ENCODE measurements at regions not wholly inside any gene's neighbourhood (a gene's known extent, or its start where the extent isn't known, plus 50 kb on each side); places are given as distances from the start of the nearest gene placed in this dataset.
"Not testable (repeated sequence)": the region's sequence is repeated elsewhere in the genome, so short reads cannot be mapped to it uniquely, and the experiment has no call there.

- no peaks in the 10 kb centered on the region for H3K36me3 ChIP-seq (replicated peaks in 1 of 2; ENCODE audit: control extremely low read depth in 1 of 2, control insufficient read depth in 1 of 2, extremely low read depth in 1 of 2, insufficient read depth in 2 of 2, low read length in 1 of 2)
- Mint-ChIP-seq H3K4me1 (peaks cover 54% of the 10 kb centered on the region), H3K9me3 (ENCODE audit: insufficient read depth) (no peaks in the 10 kb centered on the region), H3K4me3 (peak overlapping the region; percentile 26), H3K27ac (no peak overlapping the region), H3K27me3 (peaks cover under 1% of the 10 kb centered on the region)
- H3K9me3 ChIP-seq (ENCODE audit: control extremely low read depth in 1 of 3, control insufficient read depth in 2 of 3, insufficient read depth in 1 of 3, low read length in 2 of 3) = peaks cover 0 to 40% (median 0%) of the 10 kb centered on the region in 3 donors
- H3K4me3 ChIP-seq (ENCODE audit: control extremely low read depth in 1 of 5, extremely low read depth in 1 of 5, insufficient read depth in 1 of 5, low read depth in 2 of 5, low read length in 4 of 5) = no peak overlapping the region
- ATAC-seq (ENCODE audit: low read depth) = no peak
- H3K27me3 ChIP-seq (replicated peaks in 1 of 4; ENCODE audit: control extremely low read depth in 1 of 4, control insufficient read depth in 3 of 4, insufficient read depth in 4 of 4, low read length in 3 of 4) = no peaks in the 10 kb centered on the region
- WGBS (ENCODE audit: insufficient coverage) = 83% methylated on average over 6 of the region's 6 CpGs
- H2AFZ ChIP-seq (ENCODE audit: insufficient read depth, low read depth, low read length, poor library complexity, severe bottlenecking) = no peak overlapping the region
- H3K9ac ChIP-seq (ENCODE audit: low read length) = no peak overlapping the region
- no peak for DNase-seq
- intact Hi-C loops (cut with micrococcal nuclease) = no loop called here
- POLR2A ChIA-PET = interaction anchor here (0.9 kb wide), 1 partner anchor 12 kb away, joined by 3 read pairs; no protein-coding TSS in a partner anchor
- peak overlapping the region; percentile 52 for H3K4me2 ChIP-seq (replicated peaks; ENCODE audit: low read depth, low read length, poor library complexity, severe bottlenecking)
- no peaks in the 10 kb centered on the region for H3K79me2 ChIP-seq (ENCODE audit: control insufficient read depth, insufficient read depth, low read length)
- CTCF ChIA-PET = interaction anchor here (1.1 to 5.1 kb wide), 5 partner anchors 11 to 138 kb away, joined by 3 to 30 read pairs (median 5); no protein-coding TSS in a partner anchor
- peak overlapping the region in 1 of 2 donors; percentile 44 for H3K27ac ChIP-seq (ENCODE audit: low read length in 2 of 2)
- no peaks in the 10 kb centered on the region for H4K20me1 ChIP-seq (ENCODE audit: control insufficient read depth, insufficient read depth, low read length, poor library complexity, severe bottlenecking)
- H3K4me1 ChIP-seq (ENCODE audit: control insufficient read depth in 2 of 2, insufficient read depth in 2 of 2, low read length in 2 of 2) = peaks cover 50 to 54% of the 10 kb centered on the region in 2 donors
- TF ChIP-seq, protein P1, sequence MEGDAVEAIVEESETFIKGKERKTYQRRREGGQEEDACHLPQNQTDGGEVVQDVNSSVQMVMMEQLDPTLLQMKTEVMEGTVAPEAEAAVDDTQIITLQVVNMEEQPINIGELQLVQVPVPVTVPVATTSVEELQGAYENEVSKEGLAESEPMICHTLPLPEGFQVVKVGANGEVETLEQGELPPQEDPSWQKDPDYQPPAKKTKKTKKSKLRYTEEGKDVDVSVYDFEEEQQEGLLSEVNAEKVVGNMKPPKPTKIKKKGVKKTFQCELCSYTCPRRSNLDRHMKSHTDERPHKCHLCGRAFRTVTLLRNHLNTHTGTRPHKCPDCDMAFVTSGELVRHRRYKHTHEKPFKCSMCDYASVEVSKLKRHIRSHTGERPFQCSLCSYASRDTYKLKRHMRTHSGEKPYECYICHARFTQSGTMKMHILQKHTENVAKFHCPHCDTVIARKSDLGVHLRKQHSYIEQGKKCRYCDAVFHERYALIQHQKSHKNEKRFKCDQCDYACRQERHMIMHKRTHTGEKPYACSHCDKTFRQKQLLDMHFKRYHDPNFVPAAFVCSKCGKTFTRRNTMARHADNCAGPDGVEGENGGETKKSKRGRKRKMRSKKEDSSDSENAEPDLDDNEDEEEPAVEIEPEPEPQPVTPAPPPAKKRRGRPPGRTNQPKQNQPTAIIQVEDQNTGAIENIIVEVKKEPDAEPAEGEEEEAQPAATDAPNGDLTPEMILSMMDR (IDR thresholded peaks at IDR 0.05) = no peak
- TF ChIP-seq EZH2 (IDR thresholded peaks at IDR 0.05; ENCODE audit: borderline replicate concordance, insufficient read depth, low read depth, low read length, poor library complexity, severe bottlenecking) = no peak
These were observed 65.5 kb upstream of the IGLL5 start for GRCh38 chr22:22822106-22822505.

DNA sequence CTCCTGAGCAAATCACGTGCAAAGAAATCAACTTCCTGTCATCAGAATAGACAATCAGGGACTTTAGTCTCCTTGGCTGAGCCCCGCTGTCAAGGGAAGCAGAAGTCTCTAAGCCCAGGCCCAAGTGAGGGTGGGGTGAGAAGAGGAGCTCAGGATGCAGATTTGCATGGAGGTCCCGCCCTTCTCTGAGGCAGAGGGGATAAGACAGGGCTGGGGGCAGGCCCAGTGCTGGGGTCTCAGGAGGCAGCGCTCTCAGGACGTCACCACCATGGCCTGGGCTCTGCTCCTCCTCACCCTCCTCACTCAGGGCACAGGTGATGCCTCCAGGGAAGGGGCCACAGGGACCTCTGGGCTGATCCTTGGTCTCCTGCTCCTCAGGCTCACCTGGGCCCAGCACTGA lies 65.1 kb upstream of the IGLL5 start:
- WGBS (ENCODE audit: insufficient coverage) = 6% methylated on average over 3 of the region's 5 CpGs
- H3K79me2 ChIP-seq (ENCODE audit: control insufficient read depth, insufficient read depth, low read length); H2AFZ ChIP-seq (ENCODE audit: insufficient read depth, low read depth, low read length, poor library complexity, severe bottlenecking); intact Hi-C loops (cut with micrococcal nuclease); H3K36me3 ChIP-seq (replicated peaks in 1 of 2; ENCODE audit: control extremely low read depth in 1 of 2, control insufficient read depth in 1 of 2, extremely low read depth in 1 of 2, insufficient read depth in 2 of 2, low read length in 1 of 2); H3K9ac ChIP-seq (ENCODE audit: low read length); H4K20me1 ChIP-seq (ENCODE audit: control insufficient read depth, insufficient read depth, low read length, poor library complexity, severe bottlenecking); H3K27me3 Mint-ChIP-seq; H3K4me3 ChIP-seq (ENCODE audit: control extremely low read depth in 1 of 5, extremely low read depth in 1 of 5, insufficient read depth in 1 of 5, low read depth in 2 of 5, low read length in 4 of 5); H3K9me3 Mint-ChIP-seq (ENCODE audit: insufficient read depth); H3K27me3 ChIP-seq (replicated peaks in 1 of 4; ENCODE audit: control extremely low read depth in 1 of 4, control insufficient read depth in 3 of 4, insufficient read depth in 4 of 4, low read length in 3 of 4): not testable (repeated sequence)
- Mint-ChIP-seq H3K4me1 (peaks cover 54% of the 10 kb centered on the region), H3K4me3 (peak overlapping the region; percentile 60), H3K27ac (peak overlapping the region; percentile 20)
- POLR2A ChIA-PET = interaction anchor here (0.9 kb wide), 1 partner anchor 13 kb away, joined by 3 read pairs; no protein-coding TSS in a partner anchor
- peak overlapping the region; percentile 52 for H3K4me2 ChIP-seq (replicated peaks; ENCODE audit: low read depth, low read length, poor library complexity, severe bottlenecking)
- H3K27ac ChIP-seq (ENCODE audit: low read length in 2 of 2) = peak overlapping the region; percentile 16 to 44
- H3K9me3 ChIP-seq (ENCODE audit: control extremely low read depth in 1 of 3, control insufficient read depth in 2 of 3, insufficient read depth in 1 of 3, low read length in 2 of 3) = peaks cover 0 to 37% (median 0%) of the 10 kb centered on the region in 3 donors
- ATAC-seq (ENCODE audit: low read depth) (peak; percentile 79), DNase-seq (peak; percentile 68)
- H3K4me1 ChIP-seq (ENCODE audit: control insufficient read depth in 2 of 2, insufficient read depth in 2 of 2, low read length in 2 of 2) = peaks cover 50 to 54% of the 10 kb centered on the region in 2 donors
- CTCF ChIA-PET = interaction anchor here (0.9 to 5.1 kb wide), 10 partner anchors 12 to 314 kb away, joined by 3 to 30 read pairs (median 5); partner anchors contain the start of gene ZNF280B
